B cell (primary cell): ENCODE measurements at regions not wholly inside any gene's neighbourhood (a gene's known extent, or its start where the extent isn't known, plus 50 kb on each side); places are given as distances from the start of the nearest gene placed in this dataset.

Experiments
- ATAC-seq: fragments of 200-7000 bp; cut with Tn5 transposase; one replicate; pipeline ENCODE4 v1.10.0; 2021; ENCODE audit warnings: low read depth, mild to moderate bottlenecking, moderate number of reproducible peaks, moderate library complexity
- CTCF ChIA-PET: fragments of 350-600 bp; sonication (Branson Sonifier 250); formaldehyde crosslinking; loops from one replicate; lab custom pipeline; 2021; ENCODE audit warnings: antibody characterized with exemption, inconsistent platforms; lab: Charles Lee
- POLR2A ChIA-PET: fragments of 350-600 bp; sonication (Branson Sonifier 250); formaldehyde crosslinking; loops from one replicate; lab custom pipeline; 2021; ENCODE audit warnings: antibody characterized with exemption; lab: Charles Lee
- DNase-seq: peaks from one replicate; pipeline ENCODE4 v3.0.0; 2013
- H2AFZ ChIP-seq: 2 replicates; pipeline ENCODE4 v1.6.1; 2012; ENCODE audit warnings: mild to moderate bottlenecking, low read depth, low read length; ENCODE audit not compliant: insufficient read depth, poor library complexity, severe bottlenecking
- H3K27ac ChIP-seq, 2 donors: 1 replicate in 1 of 2; 2 replicates in 1 of 2; pipeline ENCODE4 v1.5.1; 2012 to 2013; ENCODE audit warnings: low read length in 2 of 2, mild to moderate bottlenecking in 2 of 2, moderate library complexity in 1 of 2
- H3K27me3 ChIP-seq, 4 experiments: fragments of 200-600 bp in 1 of 4; sonication (generic) in 1 of 4; replicated peaks in 1 of 4; 1 replicate in 2 of 4; 2 replicates in 2 of 4; pipeline versions ENCODE4 v1.6.1 to v1.7.0; 2013 to 2016; ENCODE audit warnings: low read length in 3 of 4, mild to moderate bottlenecking in 2 of 4, mixed read lengths in 1 of 4, moderate library complexity in 1 of 4; ENCODE audit not compliant: insufficient read depth in 4 of 4, control insufficient read depth in 3 of 4; ENCODE audit errors: control extremely low read depth in 1 of 4
- H3K36me3 ChIP-seq, 2 experiments: replicated peaks in 1 of 2; 1 replicate in 1 of 2; 2 replicates in 1 of 2; pipeline versions ENCODE4 v1.6.1 to v1.7.1; 2013; ENCODE audit warnings: low read length in 1 of 2; ENCODE audit not compliant: insufficient read depth in 2 of 2, control insufficient read depth in 1 of 2; ENCODE audit errors: control extremely low read depth in 1 of 2, extremely low read depth in 1 of 2
- H3K4me1 ChIP-seq, 2 donors: fragments of 200-600 bp in 1 of 2; sonication (generic) in 1 of 2; 1 replicate in 1 of 2; 2 replicates in 1 of 2; pipeline versions ENCODE4 v1.5.1 to v1.6.1; 2013 to 2017; ENCODE audit warnings: low read length in 2 of 2; ENCODE audit not compliant: control insufficient read depth in 2 of 2, insufficient read depth in 2 of 2
- H3K4me2 ChIP-seq: replicated peaks from 2 replicates; pipeline ENCODE3; 2012; ENCODE audit warnings: mild to moderate bottlenecking, low read depth, low read length; ENCODE audit not compliant: poor library complexity, severe bottlenecking
- H3K4me3 ChIP-seq, 5 experiments: fragments of 200-600 bp in 1 of 5; sonication (generic) in 1 of 5; 1 replicate in 3 of 5; 2 replicates in 2 of 5; pipeline versions ENCODE4 v1.5.1 to v1.7.0; 2011 to 2016; ENCODE audit warnings: low read length in 4 of 5, mild to moderate bottlenecking in 4 of 5, low read depth in 2 of 5, control low read depth in 1 of 5, moderate library complexity in 1 of 5; ENCODE audit not compliant: insufficient read depth in 1 of 5; ENCODE audit errors: control extremely low read depth in 1 of 5, extremely low read depth in 1 of 5
- H3K79me2 ChIP-seq: fragments of 200-600 bp; sonication (generic); one replicate; pipeline ENCODE4 v1.6.0; 2016; ENCODE audit warnings: low read length; ENCODE audit not compliant: control insufficient read depth, insufficient read depth
- H3K9ac ChIP-seq: fragments of 200-600 bp; sonication (generic); 2 replicates; pipeline ENCODE4 v1.6.1; 2017; ENCODE audit warnings: mild to moderate bottlenecking, low read length, moderate library complexity
- H3K9me3 ChIP-seq, 3 donors: one replicate each; pipeline versions ENCODE4 v1.6.1 to v1.7.1; 2013; ENCODE audit warnings: low read length in 2 of 3; ENCODE audit not compliant: control insufficient read depth in 2 of 3, insufficient read depth in 1 of 3; ENCODE audit errors: control extremely low read depth in 1 of 3
- H4K20me1 ChIP-seq: 2 replicates; pipeline ENCODE4 v1.6.0; 2012; ENCODE audit warnings: mild to moderate bottlenecking, low read length; ENCODE audit not compliant: insufficient read depth, control insufficient read depth, poor library complexity, severe bottlenecking
- H3K27ac Mint-ChIP-seq: one replicate; pipeline ENCODE4 v1.8.0; 2021; ENCODE audit warnings: mixed read lengths
- H3K27me3 Mint-ChIP-seq: one replicate; pipeline ENCODE4 v1.8.0; 2021; ENCODE audit warnings: mixed read lengths
- H3K4me1 Mint-ChIP-seq: one replicate; pipeline ENCODE4 v1.8.0; 2021; ENCODE audit warnings: mixed read lengths
- H3K4me3 Mint-ChIP-seq: one replicate; pipeline ENCODE4 v1.8.0; 2021; ENCODE audit warnings: mixed read lengths
- H3K9me3 Mint-ChIP-seq: one replicate; pipeline ENCODE4 v1.8.0; 2022; ENCODE audit warnings: mixed read lengths; ENCODE audit not compliant: insufficient read depth
- CTCF ChIP-seq: fragments of 200-600 bp; IDR thresholded peaks from one replicate; pipeline ENCODE4 v1.8.0; 2022; ENCODE audit warnings: antibody characterized with exemption, mild to moderate bottlenecking
- EZH2 ChIP-seq: IDR thresholded peaks from 2 replicates; pipeline ENCODE4 v1.6.1; 2012; ENCODE audit warnings: borderline replicate concordance, low read depth, mild to moderate bottlenecking, moderate library complexity, low read length; ENCODE audit not compliant: insufficient read depth, poor library complexity, severe bottlenecking
- WGBS: methylation state at CpG from one replicate; pipeline ENCODE4 v1.1.5; 2013; ENCODE audit warnings: missing lambda C conversion rate; ENCODE audit not compliant: insufficient coverage; 5-methylcytosine and 5-hydroxymethylcytosine counted together
- intact Hi-C: fragments of 100-400 bp; cut with micrococcal nuclease; formaldehyde crosslinking; loops from one replicate; pipeline ENCODE4 v1.10.0; 2022

- Histone ChIP-seq H2AFZ (no peak overlapping the region), H3K4me3 (no peak overlapping the region), H3K9ac (no peak overlapping the region), H3K27me3 (no peaks in the 10 kb centered on the region), H3K4me2 (no peak overlapping the region), H3K9me3 (no peaks in the 10 kb centered on the region), H3K27ac (no peak overlapping the region), H3K4me1 (no peaks in the 10 kb centered on the region), H3K79me2 (no peaks in the 10 kb centered on the region), H3K36me3 (no peaks in the 10 kb centered on the region), H4K20me1 (no peaks in the 10 kb centered on the region)
- ATAC-seq (no peak), DNase-seq (no peak)
- TF ChIP-seq EZH2 = no peak
- no peak for TF ChIP-seq CTCF
- intact Hi-C loops = no loop called here
- POLR2A ChIA-PET = no interaction called here
- H3K27me3 Mint-ChIP-seq = no peaks in the 10 kb centered on the region
- no peaks in the 10 kb centered on the region for H3K4me1 Mint-ChIP-seq
- CTCF ChIA-PET = no interaction called here
- 81% methylated on average over 5 of the region's 10 CpGs for WGBS
- no peak overlapping the region for H3K4me3 Mint-ChIP-seq
- no peaks in the 10 kb centered on the region for H3K9me3 Mint-ChIP-seq
- H3K27ac Mint-ChIP-seq = no peak overlapping the region
Measured at GRCh38 chr4:34733185-34733941, 1511.0 kb downstream of the ARAP2 start.

- ATAC-seq (no peak), DNase-seq (no peak)
- no peaks in the 10 kb centered on the region for H3K4me1 Mint-ChIP-seq
- intact Hi-C loops = no loop called here
- TF ChIP-seq CTCF = no peak
- H3K9me3 Mint-ChIP-seq = no peaks in the 10 kb centered on the region
- Histone ChIP-seq H3K4me2 (no peak overlapping the region), H2AFZ (no peak overlapping the region), H3K27me3 (no peaks in the 10 kb centered on the region), H3K27ac (no peak overlapping the region), H3K79me2 (no peaks in the 10 kb centered on the region), H3K4me3 (no peak overlapping the region), H4K20me1 (no peaks in the 10 kb centered on the region), H3K36me3 (no peaks in the 10 kb centered on the region), H3K9ac (no peak overlapping the region), H3K9me3 (peaks cover 0 to 4% (median 0%) of the 10 kb centered on the region in 3 donors), H3K4me1 (no peaks in the 10 kb centered on the region)
- H3K27ac Mint-ChIP-seq = no peak overlapping the region
- H3K27me3 Mint-ChIP-seq = no peaks in the 10 kb centered on the region
- POLR2A ChIA-PET = no interaction called here
- WGBS = no CpG with 5 or more reads among the region's 1 CpG
- no peak overlapping the region for H3K4me3 Mint-ChIP-seq
- CTCF ChIA-PET = no interaction called here
Measured at GRCh38 chr4:34766935-34767334, 1477.4 kb downstream of the ARAP2 start.
